HCT116 (cell line): ENCODE measurements at regions not wholly inside any gene's neighbourhood (a gene's known extent, or its start where the extent isn't known, plus 50 kb on each side); places are given as distances from the start of the nearest gene placed in this dataset.

ENCODE experiments used
- CEBPB ChIP-seq: IDR thresholded peaks from 2 replicates; pipeline ENCODE4 v1.6.1; 2012; ENCODE audit warnings: low read depth
- EGR1 ChIP-seq: IDR thresholded peaks from 2 replicates; pipeline ENCODE4 v1.6.1; 2012; ENCODE audit warnings: low read depth
- EZH2 ChIP-seq: fragments of 200-600 bp; sonication (generic); IDR thresholded peaks from 2 replicates; pipeline ENCODE4 v1.6.1; 2017; ENCODE audit warnings: antibody characterized with exemption, mixed run types
- POLR2AphosphoS5 ChIP-seq: IDR thresholded peaks from 2 replicates; pipeline ENCODE4 v1.6.1; 2011; ENCODE audit warnings: mild to moderate bottlenecking, low read depth, low read length, moderate library complexity
- RAD21 ChIP-seq: IDR thresholded peaks from 2 replicates; pipeline ENCODE4 v1.6.1; 2012; ENCODE audit warnings: low read depth, mild to moderate bottlenecking
- YY1 ChIP-seq: IDR thresholded peaks from 2 replicates; pipeline ENCODE4 v1.6.1; 2011; ENCODE audit warnings: low read length, low read depth, moderate library complexity, mild to moderate bottlenecking; ENCODE audit not compliant: insufficient replicate concordance; ENCODE audit errors: extremely low read depth
- ZFX ChIP-seq: fragments of 450-650 bp; IDR thresholded peaks from 2 replicates; pipeline ENCODE4 v1.6.1; 2017
- TF ChIP-seq, protein P1 (sequence below): IDR thresholded peaks from 2 replicates; pipeline ENCODE4 v1.6.1; 2012; ENCODE audit warnings: low read depth

DNA sequence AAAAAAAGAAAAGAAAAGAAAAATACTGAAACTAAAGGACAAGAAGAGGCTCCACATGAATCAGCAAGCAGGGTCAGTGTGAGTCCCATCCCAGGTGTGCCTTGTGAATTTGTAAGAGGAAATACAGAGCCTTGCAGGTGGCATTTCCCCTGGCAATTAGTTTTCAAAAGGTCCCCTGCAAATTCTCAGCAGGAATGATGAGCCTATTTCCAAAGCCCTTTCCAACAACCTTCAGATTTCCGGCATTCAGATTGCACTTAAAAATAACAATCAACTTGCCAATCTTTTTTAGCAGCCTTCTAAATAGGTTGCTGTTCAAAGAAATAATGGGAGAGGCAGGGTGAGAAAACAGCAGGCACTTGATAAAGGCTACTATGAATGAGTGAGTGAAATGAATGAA, 66.4 kb upstream of the OR13H1 start (continued):
- TF ChIP-seq YY1 (no peak), ZFX (no peak), EZH2 (no peak), POLR2AphosphoS5 (no peak), CEBPB (no peak), EGR1 (no peak), RAD21 (no peak)
- TF ChIP-seq, protein P1, sequence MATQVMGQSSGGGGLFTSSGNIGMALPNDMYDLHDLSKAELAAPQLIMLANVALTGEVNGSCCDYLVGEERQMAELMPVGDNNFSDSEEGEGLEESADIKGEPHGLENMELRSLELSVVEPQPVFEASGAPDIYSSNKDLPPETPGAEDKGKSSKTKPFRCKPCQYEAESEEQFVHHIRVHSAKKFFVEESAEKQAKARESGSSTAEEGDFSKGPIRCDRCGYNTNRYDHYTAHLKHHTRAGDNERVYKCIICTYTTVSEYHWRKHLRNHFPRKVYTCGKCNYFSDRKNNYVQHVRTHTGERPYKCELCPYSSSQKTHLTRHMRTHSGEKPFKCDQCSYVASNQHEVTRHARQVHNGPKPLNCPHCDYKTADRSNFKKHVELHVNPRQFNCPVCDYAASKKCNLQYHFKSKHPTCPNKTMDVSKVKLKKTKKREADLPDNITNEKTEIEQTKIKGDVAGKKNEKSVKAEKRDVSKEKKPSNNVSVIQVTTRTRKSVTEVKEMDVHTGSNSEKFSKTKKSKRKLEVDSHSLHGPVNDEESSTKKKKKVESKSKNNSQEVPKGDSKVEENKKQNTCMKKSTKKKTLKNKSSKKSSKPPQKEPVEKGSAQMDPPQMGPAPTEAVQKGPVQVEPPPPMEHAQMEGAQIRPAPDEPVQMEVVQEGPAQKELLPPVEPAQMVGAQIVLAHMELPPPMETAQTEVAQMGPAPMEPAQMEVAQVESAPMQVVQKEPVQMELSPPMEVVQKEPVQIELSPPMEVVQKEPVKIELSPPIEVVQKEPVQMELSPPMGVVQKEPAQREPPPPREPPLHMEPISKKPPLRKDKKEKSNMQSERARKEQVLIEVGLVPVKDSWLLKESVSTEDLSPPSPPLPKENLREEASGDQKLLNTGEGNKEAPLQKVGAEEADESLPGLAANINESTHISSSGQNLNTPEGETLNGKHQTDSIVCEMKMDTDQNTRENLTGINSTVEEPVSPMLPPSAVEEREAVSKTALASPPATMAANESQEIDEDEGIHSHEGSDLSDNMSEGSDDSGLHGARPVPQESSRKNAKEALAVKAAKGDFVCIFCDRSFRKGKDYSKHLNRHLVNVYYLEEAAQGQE: no peak
